Nephron (organoid): ENCODE measurements at regions not wholly inside any gene's neighbourhood (a gene's known extent, or its start where the extent isn't known, plus 50 kb on each side); places are given as distances from the start of the nearest gene placed in this dataset.

Source experiments
- H3K27ac Mint-ChIP-seq, 3 experiments: 2 replicates each; pipeline ENCODE4 v1.8.0; 2020; ENCODE audit warnings: mixed read lengths in 3 of 3, mild to moderate bottlenecking in 2 of 3, moderate library complexity in 1 of 3
- H3K27me3 Mint-ChIP-seq: 2 replicates; pipeline ENCODE4 v1.8.0; 2021; ENCODE audit warnings: low read depth, mild to moderate bottlenecking, moderate library complexity, mixed read lengths
- H3K36me3 Mint-ChIP-seq: 2 replicates; pipeline ENCODE4 v1.8.0; 2020; ENCODE audit warnings: low read depth, mixed read lengths
- H3K4me1 Mint-ChIP-seq: 2 replicates; pipeline ENCODE4 v1.8.0; 2020; ENCODE audit warnings: mixed read lengths
- H3K4me3 Mint-ChIP-seq, 3 experiments: 2 replicates each; pipeline ENCODE4 v1.8.0; 2020; ENCODE audit warnings: mild to moderate bottlenecking in 3 of 3, mixed read lengths in 3 of 3, moderate library complexity in 2 of 3
- H3K9me3 Mint-ChIP-seq: 2 replicates; pipeline ENCODE4 v1.8.0; 2020; ENCODE audit warnings: mixed read lengths
- TF ChIP-seq, protein P1 (sequence below), 3 experiments: fragments of 200-600 bp; sonication (generic); IDR thresholded peaks; one replicate each; pipeline ENCODE4 v1.5.0; 2021; ENCODE audit warnings: antibody characterized with exemption in 3 of 3; ENCODE audit not compliant: unreplicated experiment in 3 of 3

DNA sequence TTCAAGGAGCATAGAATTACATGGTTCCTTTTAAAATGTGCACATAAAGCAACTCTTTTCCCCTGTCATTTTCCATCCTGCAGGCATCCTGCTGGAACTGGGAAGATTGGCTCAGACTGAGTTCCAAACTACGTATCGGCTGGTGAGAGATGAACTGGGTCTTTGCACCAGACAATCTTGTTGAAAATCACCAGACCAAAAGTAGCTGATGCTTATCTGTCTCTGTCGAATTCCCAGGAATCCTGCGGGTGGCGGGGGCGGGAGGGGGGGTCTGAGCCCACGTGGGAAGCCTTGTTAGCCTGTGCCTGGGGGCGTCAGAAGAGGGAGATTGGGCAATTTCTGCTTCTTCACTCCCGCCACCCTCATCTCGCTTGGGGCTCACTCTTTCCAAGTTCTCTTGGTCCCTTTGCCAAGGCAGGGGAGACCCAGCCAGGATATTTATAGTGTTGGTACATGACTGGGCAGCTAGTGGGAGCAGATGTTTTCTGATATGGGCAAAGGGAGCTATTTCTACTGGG, 90.1 kb upstream of the SLC25A33 start:
- TF ChIP-seq, protein P1, sequence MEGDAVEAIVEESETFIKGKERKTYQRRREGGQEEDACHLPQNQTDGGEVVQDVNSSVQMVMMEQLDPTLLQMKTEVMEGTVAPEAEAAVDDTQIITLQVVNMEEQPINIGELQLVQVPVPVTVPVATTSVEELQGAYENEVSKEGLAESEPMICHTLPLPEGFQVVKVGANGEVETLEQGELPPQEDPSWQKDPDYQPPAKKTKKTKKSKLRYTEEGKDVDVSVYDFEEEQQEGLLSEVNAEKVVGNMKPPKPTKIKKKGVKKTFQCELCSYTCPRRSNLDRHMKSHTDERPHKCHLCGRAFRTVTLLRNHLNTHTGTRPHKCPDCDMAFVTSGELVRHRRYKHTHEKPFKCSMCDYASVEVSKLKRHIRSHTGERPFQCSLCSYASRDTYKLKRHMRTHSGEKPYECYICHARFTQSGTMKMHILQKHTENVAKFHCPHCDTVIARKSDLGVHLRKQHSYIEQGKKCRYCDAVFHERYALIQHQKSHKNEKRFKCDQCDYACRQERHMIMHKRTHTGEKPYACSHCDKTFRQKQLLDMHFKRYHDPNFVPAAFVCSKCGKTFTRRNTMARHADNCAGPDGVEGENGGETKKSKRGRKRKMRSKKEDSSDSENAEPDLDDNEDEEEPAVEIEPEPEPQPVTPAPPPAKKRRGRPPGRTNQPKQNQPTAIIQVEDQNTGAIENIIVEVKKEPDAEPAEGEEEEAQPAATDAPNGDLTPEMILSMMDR (IDR thresholded peaks at IDR 0.05; ENCODE audit: unreplicated experiment in 3 of 3), result no peak

DNA sequence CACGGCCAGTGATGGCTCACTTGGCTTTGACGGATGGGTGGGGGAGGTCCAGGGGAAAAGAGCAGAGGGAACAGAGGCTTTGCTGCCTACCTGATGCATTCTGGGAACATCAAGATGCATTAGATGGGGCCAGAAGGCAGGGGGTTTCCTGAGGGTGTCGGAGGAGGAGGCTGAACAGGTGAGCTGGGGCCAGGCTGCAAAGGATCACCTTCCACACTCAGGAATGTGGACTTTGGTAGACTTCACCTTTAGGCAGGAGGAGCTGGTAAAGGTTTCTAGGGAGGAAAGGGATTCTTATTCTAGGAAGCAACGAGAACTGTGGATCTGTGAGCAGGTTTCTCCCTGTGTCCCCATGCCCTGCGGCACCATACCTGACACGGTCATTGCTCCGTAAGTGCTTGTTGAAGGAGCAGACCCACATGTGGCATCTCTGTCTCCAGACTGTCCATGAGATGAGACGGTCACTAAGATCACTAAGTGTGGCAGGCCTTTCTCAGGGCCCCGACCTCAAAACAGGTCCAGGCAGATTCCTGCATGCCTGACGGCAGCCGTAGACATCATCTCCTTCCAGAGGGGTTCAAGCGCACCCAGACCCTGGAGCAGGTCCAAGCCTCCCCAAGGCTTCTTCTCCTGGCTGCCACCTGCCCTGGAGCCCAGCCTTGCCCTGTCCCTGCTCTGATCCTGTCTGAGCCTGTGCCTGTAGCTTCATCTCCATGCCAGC, 89.1 kb upstream of the SLC25A33 start:
- peaks cover 59% of the 10 kb centered on the region for H3K4me1 Mint-ChIP-seq
- H3K9me3 Mint-ChIP-seq, result no peaks in the 10 kb centered on the region
- TF ChIP-seq, protein P1 (IDR thresholded peaks at IDR 0.05; ENCODE audit: unreplicated experiment in 3 of 3), result no peak
- H3K27ac Mint-ChIP-seq, result peak overlapping the region; percentile 44 to 94 (median 54)
- no peaks in the 10 kb centered on the region for H3K27me3 Mint-ChIP-seq
- H3K36me3 Mint-ChIP-seq, result no peaks in the 10 kb centered on the region
- no peak overlapping the region for H3K4me3 Mint-ChIP-seq

More for the DNA sequence above, 90.1 kb upstream of the SLC25A33 start:
- Mint-ChIP-seq H3K4me1 (peaks cover 65% of the 10 kb centered on the region), H3K27ac (peak overlapping the region; percentile 90 to 94 (median 90)), H3K27me3 (no peaks in the 10 kb centered on the region), H3K9me3 (no peaks in the 10 kb centered on the region), H3K4me3 (peak overlapping the region in 2 of 3 experiments; percentile 12 to 16), H3K36me3 (no peaks in the 10 kb centered on the region)

DNA sequence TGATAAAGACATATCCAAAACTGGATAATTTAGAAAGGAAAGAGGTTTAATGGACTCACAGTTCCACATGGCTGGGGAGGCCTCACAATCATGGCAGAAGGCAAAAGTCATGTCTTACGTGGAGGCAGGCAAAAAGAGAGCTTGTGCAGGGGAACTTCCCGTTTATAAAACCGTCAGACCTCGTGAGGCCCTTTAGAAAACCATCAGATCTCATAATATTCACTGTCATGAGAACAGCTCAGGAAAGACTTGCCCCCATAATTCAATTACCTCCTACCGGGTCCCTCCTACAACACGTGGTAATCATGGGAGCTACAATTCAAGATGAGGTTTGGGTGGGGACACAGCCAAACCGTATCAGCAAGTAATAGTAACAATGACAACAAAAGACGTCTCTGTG, 88.2 kb upstream of the SLC25A33 start:
- Mint-ChIP-seq H3K4me1 (peaks cover 68% of the 10 kb centered on the region), H3K9me3 (no peaks in the 10 kb centered on the region), H3K27ac (peak overlapping the region; percentile 34 to 89 (median 45)), H3K27me3 (peaks cover 3% of the 10 kb centered on the region), H3K36me3 (no peaks in the 10 kb centered on the region), H3K4me3 (no peak overlapping the region)
- TF ChIP-seq, protein P1 (IDR thresholded peaks at IDR 0.05; ENCODE audit: unreplicated experiment in 3 of 3), result no peak

DNA sequence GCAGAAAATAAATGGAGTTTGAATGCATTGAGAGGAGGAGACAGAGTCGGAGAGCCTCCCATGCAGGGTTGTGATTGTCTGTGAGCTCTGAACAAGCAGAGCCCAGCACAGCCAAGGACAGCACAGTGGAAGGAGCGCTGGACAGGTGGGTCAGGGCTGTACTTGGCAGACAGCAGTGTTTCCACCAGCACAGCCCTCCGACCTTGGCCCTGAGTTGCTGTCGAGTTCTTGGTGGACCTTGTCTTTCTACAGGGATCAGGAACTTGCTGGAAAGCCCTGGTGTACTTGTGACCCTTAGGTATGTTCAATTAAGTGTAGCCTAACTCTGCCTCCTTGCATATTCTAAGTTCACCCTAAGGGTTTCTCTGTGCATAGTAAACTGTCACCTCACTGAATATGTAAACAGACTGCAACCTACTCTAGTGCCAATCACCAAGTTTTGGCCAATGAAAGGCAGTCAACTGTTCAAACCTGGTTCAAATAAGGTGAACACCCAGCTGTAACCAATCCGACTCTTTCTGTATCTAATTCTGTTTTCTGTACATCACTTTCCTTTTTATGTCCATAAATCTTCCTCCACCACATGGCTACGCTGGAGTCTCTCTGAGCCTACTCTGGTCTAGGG, 86.6 kb upstream of the SLC25A33 start:
- Mint-ChIP-seq H3K27me3 (peaks cover 3% of the 10 kb centered on the region), H3K4me1 (peaks cover 62% of the 10 kb centered on the region), H3K4me3 (no peak overlapping the region), H3K27ac (peak overlapping the region; percentile 33 to 69 (median 60)), H3K9me3 (no peaks in the 10 kb centered on the region), H3K36me3 (no peaks in the 10 kb centered on the region)
- TF ChIP-seq, protein P1 (IDR thresholded peaks at IDR 0.05; ENCODE audit: unreplicated experiment in 3 of 3), result no peak

DNA sequence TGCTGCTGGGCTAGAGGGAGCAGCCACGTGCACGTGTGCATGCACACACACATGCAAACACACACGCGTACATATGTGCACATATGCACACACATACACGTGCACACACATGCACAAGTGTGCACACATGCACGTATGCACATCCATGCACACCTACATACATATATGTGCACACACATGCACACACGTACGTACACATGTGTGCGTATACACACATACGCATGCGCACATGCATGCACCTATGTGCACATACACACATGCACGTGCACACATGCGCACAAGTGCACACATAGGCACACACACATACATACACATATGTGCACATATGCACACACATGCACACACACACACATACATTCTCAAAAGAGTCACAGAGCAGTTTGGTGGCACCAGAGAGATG, 85.9 kb upstream of the SLC25A33 start:
- Mint-ChIP-seq H3K9me3 (no peaks in the 10 kb centered on the region), H3K27ac (peak overlapping the region in 2 of 3 experiments; percentile 10 to 64), H3K36me3 (no peaks in the 10 kb centered on the region), H3K4me3 (no peak overlapping the region), H3K27me3 (peaks cover 3% of the 10 kb centered on the region), H3K4me1 (peaks cover 56% of the 10 kb centered on the region)
- TF ChIP-seq, protein P1 (IDR thresholded peaks at IDR 0.05; ENCODE audit: unreplicated experiment in 3 of 3), result no peak
